ENCODE measurements at regions not wholly inside any gene's neighbourhood (a gene's known extent, or its start where the extent isn't known, plus 50 kb on each side); places are given as distances from the start of the nearest gene placed in this dataset.
"Not testable (repeated sequence)": the region's sequence is repeated elsewhere in the genome, so short reads cannot be mapped to it uniquely, and the experiment has no call there.

DNA sequence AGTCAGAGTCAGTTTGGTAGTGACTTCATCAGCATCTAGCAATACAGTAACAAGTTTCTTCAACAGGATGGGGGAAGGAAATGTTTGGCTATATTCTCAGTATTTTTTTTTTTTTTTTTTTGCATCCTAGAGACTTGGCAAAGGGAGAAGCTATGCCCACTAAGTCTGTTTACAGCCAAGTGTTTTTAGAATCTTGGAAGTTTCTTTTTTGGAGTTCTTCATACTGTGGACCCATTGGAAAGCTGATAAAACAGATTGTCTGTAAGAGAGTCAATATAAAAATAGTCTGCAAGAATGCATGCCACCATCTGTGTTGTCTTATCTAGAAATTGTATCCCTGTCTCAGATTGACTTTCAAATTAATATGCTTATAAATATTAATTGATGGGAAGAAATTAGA is 171.2 kb downstream of the ADCYAP1 start:
- no peak overlapping the region for H3K27ac ChIP-seq
- no peaks in the 10 kb centered on the region for H3K27me3 ChIP-seq (ENCODE audit: insufficient read depth, low read depth, severe bottlenecking)
- no peaks in the 10 kb centered on the region for H3K36me3 ChIP-seq
- TF ChIP-seq CTCF (IDR thresholded peaks at IDR 0.05; ENCODE audit: low read depth, low read length): no peak
- H3K4me3 ChIP-seq (ENCODE audit: low read depth, low read length): no peak overlapping the region
- no peaks in the 10 kb centered on the region for H3K9me3 ChIP-seq (ENCODE audit: severe bottlenecking)
- no peak for DNase-seq

DNA sequence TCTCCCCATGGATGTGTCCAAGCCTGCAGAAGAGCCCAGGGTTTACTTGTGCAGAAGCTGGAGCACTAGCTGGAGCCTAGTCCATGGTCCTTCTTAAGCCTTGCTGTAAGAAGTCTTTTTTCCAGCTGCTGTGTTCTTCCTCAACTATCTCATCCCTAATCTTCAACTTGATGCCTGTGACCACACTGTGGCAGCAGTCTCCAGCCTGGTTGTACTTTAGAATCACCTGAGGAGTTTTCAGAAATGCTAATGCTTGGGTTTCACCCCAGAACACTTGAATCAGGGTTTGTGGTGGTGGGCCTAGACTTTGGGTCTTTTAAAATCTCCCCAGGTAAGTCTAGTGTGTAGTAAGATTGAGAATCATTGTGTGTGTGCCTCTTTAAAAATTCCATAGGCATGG is 173.6 kb downstream of the ADCYAP1 start:
- Histone ChIP-seq H3K27ac (no peak overlapping the region), H3K9me3 (ENCODE audit: severe bottlenecking) (no peaks in the 10 kb centered on the region), H3K36me3 (no peaks in the 10 kb centered on the region), H3K27me3 (ENCODE audit: insufficient read depth, low read depth, severe bottlenecking) (no peaks in the 10 kb centered on the region), H3K4me3 (ENCODE audit: low read depth, low read length) (no peak overlapping the region)
- no peak for DNase-seq
- peak; percentile 28; the same call in 1 of the 2 replicates for TF ChIP-seq CTCF (IDR thresholded peaks at IDR 0.05; ENCODE audit: low read depth, low read length)

DNA sequence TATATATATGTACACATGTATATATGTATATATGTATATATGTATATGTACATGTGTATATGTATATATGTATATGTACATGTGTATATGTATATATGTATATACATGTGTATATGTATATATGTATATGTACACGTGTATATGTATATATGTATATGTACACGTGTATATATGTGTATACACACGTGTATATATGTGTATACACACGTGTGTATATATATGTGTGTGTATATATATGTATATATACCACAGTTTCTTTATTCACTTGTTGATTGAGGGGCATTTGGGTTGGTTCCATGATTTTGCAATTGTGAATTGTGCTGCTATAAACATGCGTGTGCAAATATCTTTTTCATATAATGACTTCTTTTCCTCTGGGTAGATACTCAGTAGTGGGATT is 179.0 kb downstream of the ADCYAP1 start:
- H3K4me3 ChIP-seq (ENCODE audit: low read depth, low read length); DNase-seq; H3K27me3 ChIP-seq (ENCODE audit: insufficient read depth, low read depth, severe bottlenecking); H3K27ac ChIP-seq; H3K36me3 ChIP-seq; H3K9me3 ChIP-seq (ENCODE audit: severe bottlenecking): not testable (repeated sequence)

DNA sequence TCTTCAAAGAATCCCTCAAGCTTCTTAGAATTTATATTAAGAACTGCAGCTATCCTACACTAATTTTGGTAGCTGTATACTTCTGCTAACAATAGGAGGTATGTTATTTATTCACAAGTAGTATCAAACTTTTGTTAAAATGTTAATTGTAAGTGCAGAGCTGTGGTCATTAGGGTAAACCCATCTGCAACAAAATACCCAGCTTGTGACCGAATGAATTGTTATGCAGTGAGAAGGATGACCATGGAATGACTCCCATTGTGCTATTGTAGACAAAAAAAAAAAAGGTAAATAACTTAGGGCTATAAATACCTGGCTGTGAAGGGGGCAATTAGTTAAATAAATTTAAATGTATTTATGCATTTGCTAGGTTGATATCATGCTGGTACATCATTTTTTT is 186.1 kb downstream of the ADCYAP1 start:
- TF ChIP-seq CTCF (IDR thresholded peaks at IDR 0.05; ENCODE audit: low read depth, low read length): no peak
- H3K27me3 ChIP-seq (ENCODE audit: insufficient read depth, low read depth, severe bottlenecking): no peaks in the 10 kb centered on the region
- H3K4me3 ChIP-seq (ENCODE audit: low read depth, low read length): no peak overlapping the region
- H3K27ac ChIP-seq: no peak overlapping the region
- H3K36me3 ChIP-seq: no peaks in the 10 kb centered on the region
- no peak for DNase-seq
- no peaks in the 10 kb centered on the region for H3K9me3 ChIP-seq (ENCODE audit: severe bottlenecking)

GRCh38 chr18:1092228-1092627 is 187.6 kb downstream of the ADCYAP1 start:
- no peaks in the 10 kb centered on the region for H3K27me3 ChIP-seq (ENCODE audit: insufficient read depth, low read depth, severe bottlenecking)
- no peak overlapping the region for H3K27ac ChIP-seq
- no peak overlapping the region for H3K4me3 ChIP-seq (ENCODE audit: low read depth, low read length)
- no peak for TF ChIP-seq CTCF (IDR thresholded peaks at IDR 0.05; ENCODE audit: low read depth, low read length)
- H3K36me3 ChIP-seq: no peaks in the 10 kb centered on the region
- DNase-seq: no peak
- no peaks in the 10 kb centered on the region for H3K9me3 ChIP-seq (ENCODE audit: severe bottlenecking)

DNA sequence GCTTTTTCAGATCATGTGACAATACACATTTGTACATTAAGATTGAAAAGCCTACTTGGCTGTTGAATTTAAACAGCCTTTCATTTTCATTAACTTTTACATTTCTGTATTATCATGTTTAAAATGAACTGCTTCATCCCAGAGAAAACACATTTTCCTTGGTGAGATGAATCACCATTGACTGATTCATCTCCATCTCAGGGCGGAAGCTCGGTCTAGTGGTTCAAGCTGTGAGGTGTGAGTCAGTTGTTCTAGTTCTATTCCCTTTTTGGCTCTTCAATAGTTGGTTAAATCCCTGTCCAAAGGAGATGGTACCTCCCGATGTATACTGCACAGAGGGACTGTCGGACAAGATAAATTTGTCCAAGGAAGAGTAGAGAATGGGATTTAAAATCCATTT is 189.7 kb downstream of the ADCYAP1 start:
- DNase-seq: no peak
- H3K9me3 ChIP-seq (ENCODE audit: severe bottlenecking): no peaks in the 10 kb centered on the region
- no peak for TF ChIP-seq CTCF (IDR thresholded peaks at IDR 0.05; ENCODE audit: low read depth, low read length)

DNA sequence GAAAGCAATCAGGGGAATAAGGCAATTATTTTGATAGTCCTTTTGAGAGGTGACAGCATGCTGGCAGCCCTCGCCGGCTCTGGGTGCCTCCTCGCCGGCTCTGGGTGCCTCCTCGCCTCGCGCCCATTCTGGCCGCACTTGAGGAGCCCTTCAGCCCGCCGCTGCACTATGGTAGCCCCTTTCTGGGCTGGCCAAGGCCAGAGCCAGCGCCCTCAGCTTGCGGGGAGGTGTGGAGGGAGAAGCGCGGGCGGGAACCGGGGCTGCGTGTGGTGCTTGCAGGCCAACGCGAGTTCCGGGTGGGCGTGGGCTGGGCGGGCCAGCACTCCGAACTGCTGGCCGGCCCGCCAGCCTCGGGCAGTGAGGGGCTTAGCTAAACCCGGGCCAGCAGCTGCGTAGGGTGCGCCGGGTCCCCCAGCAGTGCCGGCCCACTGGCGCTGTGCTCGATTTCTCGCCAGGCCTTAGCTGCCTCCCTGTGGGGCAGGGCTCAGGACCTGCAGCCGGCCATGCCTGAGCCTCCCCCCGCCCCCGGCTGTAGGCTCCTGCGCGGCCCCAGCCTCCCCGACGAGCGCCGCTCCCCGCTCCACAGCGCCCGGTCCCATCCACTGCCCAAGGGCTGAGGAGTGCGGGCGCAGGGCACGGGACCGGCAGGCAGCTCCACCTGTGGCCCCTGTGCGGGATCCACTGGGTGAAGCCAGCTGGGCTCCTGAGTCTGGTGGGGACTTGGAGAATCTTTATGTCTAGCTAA is 193.5 kb downstream of the ADCYAP1 start:
- H3K27me3 ChIP-seq (ENCODE audit: insufficient read depth, low read depth, severe bottlenecking); H3K27ac ChIP-seq; H3K9me3 ChIP-seq (ENCODE audit: severe bottlenecking); H3K36me3 ChIP-seq; DNase-seq; H3K4me3 ChIP-seq (ENCODE audit: low read depth, low read length): not testable (repeated sequence)

More for the DNA sequence above, 189.7 kb downstream of the ADCYAP1 start:
- H3K36me3 ChIP-seq: no peaks in the 10 kb centered on the region
- H3K27ac ChIP-seq: no peak overlapping the region
- no peak overlapping the region for H3K4me3 ChIP-seq (ENCODE audit: low read depth, low read length)
- H3K27me3 ChIP-seq (ENCODE audit: insufficient read depth, low read depth, severe bottlenecking): no peaks in the 10 kb centered on the region
